H1 (cell line): ENCODE measurements at regions not wholly inside any gene's neighbourhood (a gene's known extent, or its start where the extent isn't known, plus 50 kb on each side); places are given as distances from the start of the nearest gene placed in this dataset.
A peak's percentile ranks its signal among the peaks of the same experiment; 100 is the strongest.

Experiments
- CTCF ChIA-PET: fragments of 300-600 bp; sonication (Branson Sonifier 250); formaldehyde crosslinking; loops from one replicate; lab custom pipeline; 2021; ENCODE audit not compliant: partially characterized antibody; lab: Charles Lee
- POLR2A ChIA-PET: fragments of 300-600 bp; sonication (Branson Sonifier 250); formaldehyde crosslinking; loops from one replicate; lab custom pipeline; 2021; ENCODE audit warnings: inconsistent platforms; ENCODE audit not compliant: partially characterized antibody; lab: Charles Lee
- DNase-seq, 2 experiments: peaks; one replicate each; pipeline versions ENCODE4 v3.0.0 to v3.0.0-alpha.2; 2010 to 2022; ENCODE audit warnings: low spot score in 2 of 2, low read depth in 1 of 2, mixed read lengths in 1 of 2
- FAIRE-seq: peaks from 2 replicates; lab custom pipeline; 2011; peaks lifted over from hg19 to GRCh38; lab: Jason Lieb, UNC
- H2AFZ ChIP-seq: 2 replicates; pipeline ENCODE4 v1.8.1; 2012; ENCODE audit warnings: low read length, inconsistent platforms
- H2AK5ac ChIP-seq: 2 replicates; pipeline ENCODE4 v1.6.1; 2013; ENCODE audit warnings: low read depth, low read length
- H2BK120ac ChIP-seq: replicated peaks from 2 replicates; pipeline ENCODE3; 2013; ENCODE audit warnings: low read depth, low read length, inconsistent platforms
- H2BK12ac ChIP-seq: 2 replicates; pipeline ENCODE4 v1.6.1; 2013; ENCODE audit warnings: low read depth, low read length
- H2BK15ac ChIP-seq: 2 replicates; pipeline ENCODE4 v1.6.1; 2013; ENCODE audit warnings: low read length
- H2BK20ac ChIP-seq: 2 replicates; pipeline ENCODE4 v1.6.1; 2013; ENCODE audit warnings: low read length
- H2BK5ac ChIP-seq: 2 replicates; pipeline ENCODE4 v1.6.1; 2013; ENCODE audit warnings: low read depth, low read length
- H3K14ac ChIP-seq: 2 replicates; pipeline ENCODE4 v1.6.1; 2013; ENCODE audit warnings: inconsistent platforms; ENCODE audit not compliant: insufficient read length
- H3K18ac ChIP-seq: 2 replicates; pipeline ENCODE4 v1.6.1; 2013; ENCODE audit warnings: low read length; ENCODE audit errors: extremely low read depth
- H3K23ac ChIP-seq: 2 replicates; pipeline ENCODE4 v1.6.1; 2013; ENCODE audit warnings: inconsistent platforms; ENCODE audit not compliant: insufficient read length
- H3K23me2 ChIP-seq: 2 replicates; pipeline ENCODE4 v1.6.1; 2013; ENCODE audit warnings: low read depth, low read length
- H3K27ac ChIP-seq: 2 replicates; pipeline ENCODE4 v1.6.1; 2011; ENCODE audit warnings: low read depth, low read length, inconsistent platforms
- H3K27me3 ChIP-seq, 4 experiments: replicated peaks in 1 of 4; 1 replicate in 1 of 4; 2 replicates in 3 of 4; pipeline versions ENCODE4 v1.6.1 to v1.8.1; 2011 to 2013; ENCODE audit warnings: low read length in 3 of 4, mild to moderate bottlenecking in 3 of 4, inconsistent platforms in 2 of 4, mixed read lengths in 2 of 4, moderate library complexity in 1 of 4; ENCODE audit not compliant: control insufficient read depth in 3 of 4, insufficient read depth in 3 of 4; ENCODE audit errors: extremely low read depth in 1 of 4
- H3K36me3 ChIP-seq, 4 experiments: 2 replicates each; pipeline versions ENCODE4 v1.6.1 to v1.8.1; 2011 to 2013; ENCODE audit warnings: mild to moderate bottlenecking in 4 of 4, low read length in 3 of 4, moderate library complexity in 2 of 4, control low read depth in 1 of 4, inconsistent platforms in 1 of 4; ENCODE audit not compliant: insufficient read depth in 4 of 4, control insufficient read depth in 2 of 4
- H3K4ac ChIP-seq: replicated peaks from 2 replicates; pipeline ENCODE3; 2013; ENCODE audit warnings: low read length, low read depth, mixed read lengths, inconsistent platforms; ENCODE audit not compliant: insufficient read length
- H3K4me1 ChIP-seq, 4 experiments: replicated peaks in 1 of 4; 1 replicate in 1 of 4; 2 replicates in 3 of 4; pipeline versions ENCODE4 v1.6.1 to v1.8.1; 2011 to 2013; ENCODE audit warnings: low read length in 3 of 4, inconsistent platforms in 2 of 4, mixed read lengths in 1 of 4; ENCODE audit not compliant: insufficient read depth in 4 of 4, control insufficient read depth in 3 of 4
- H3K4me2 ChIP-seq, 2 experiments: 2 replicates each; pipeline versions ENCODE4 v1.6.1 to v1.8.1; 2011 to 2013; ENCODE audit warnings: low read depth in 2 of 2, low read length in 2 of 2, control low read depth in 1 of 2, inconsistent platforms in 1 of 2, mild to moderate bottlenecking in 1 of 2; ENCODE audit not compliant: insufficient read depth in 1 of 2
- H3K4me3 ChIP-seq, 4 experiments: fragments of 200-600, 300-600 bp in 1 of 4; sonication (generic), shearing (Covaris generic), sonication (Bioruptor Twin) in 1 of 4; 2 replicates each; pipeline versions ENCODE4 v1.5.1 to v1.8.1; 2011 to 2016; ENCODE audit warnings: low read length in 4 of 4, low read depth in 3 of 4, control low read depth in 2 of 4, inconsistent platforms in 2 of 4, mild to moderate bottlenecking in 2 of 4, mixed read lengths in 1 of 4, moderate library complexity in 1 of 4; ENCODE audit not compliant: insufficient read depth in 2 of 4; ENCODE audit errors: extremely low read depth in 1 of 4
- H3K56ac ChIP-seq: replicated peaks from 2 replicates; pipeline ENCODE3; 2013; ENCODE audit warnings: low read depth, mild to moderate bottlenecking, mixed read lengths, low read length, inconsistent platforms; ENCODE audit not compliant: insufficient read length
- H3K79me1 ChIP-seq: 2 replicates; pipeline ENCODE4 v1.6.1; 2013; ENCODE audit warnings: low read depth, low read length, control low read depth
- H3K79me2 ChIP-seq, 2 experiments: 2 replicates each; pipeline versions ENCODE4 v1.6.1 to v1.8.1; 2012 to 2013; ENCODE audit warnings: low read length in 2 of 2, mild to moderate bottlenecking in 2 of 2, inconsistent platforms in 1 of 2; ENCODE audit not compliant: insufficient read depth in 2 of 2, control insufficient read depth in 1 of 2
- H3K9ac ChIP-seq, 4 experiments: replicated peaks in 1 of 4; 1 replicate in 1 of 4; 2 replicates in 3 of 4; pipeline versions ENCODE4 v1.6.1 to v1.8.1; 2011 to 2013; ENCODE audit warnings: low read depth in 3 of 4, low read length in 3 of 4, control low read depth in 2 of 4, mild to moderate bottlenecking in 2 of 4, moderate library complexity in 2 of 4, inconsistent platforms in 1 of 4; ENCODE audit errors: extremely low read depth in 1 of 4
- H3K9me3 ChIP-seq, 2 experiments: 2 replicates each; pipeline versions ENCODE4 v1.6.1 to v1.8.1; 2012 to 2013; ENCODE audit warnings: mild to moderate bottlenecking in 2 of 2, moderate library complexity in 2 of 2, control low read depth in 1 of 2, inconsistent platforms in 1 of 2, low read depth in 1 of 2, low read length in 1 of 2, mixed read lengths in 1 of 2; ENCODE audit not compliant: insufficient read depth in 2 of 2
- H4K20me1 ChIP-seq, 2 experiments: replicated peaks in 1 of 2; 2 replicates each; pipeline versions ENCODE3 to v1.8.1; 2011 to 2013; ENCODE audit warnings: inconsistent platforms in 2 of 2, low read length in 2 of 2, mild to moderate bottlenecking in 1 of 2; ENCODE audit not compliant: insufficient read depth in 2 of 2, control insufficient read depth in 1 of 2
- H4K5ac ChIP-seq: 2 replicates; pipeline ENCODE4 v1.6.1; 2013; ENCODE audit warnings: low read length, low read depth, mixed read lengths, inconsistent platforms; ENCODE audit not compliant: insufficient read length
- H4K8ac ChIP-seq: 2 replicates; pipeline ENCODE4 v1.8.0; 2013; ENCODE audit warnings: mild to moderate bottlenecking, moderate library complexity, low read length, inconsistent platforms; ENCODE audit not compliant: insufficient read depth; ENCODE audit errors: extremely low read depth
- H4K91ac ChIP-seq: replicated peaks from 2 replicates; pipeline ENCODE3; 2013; ENCODE audit warnings: low read length, mixed read lengths, inconsistent platforms; ENCODE audit not compliant: insufficient read length
- CTBP2 ChIP-seq: IDR thresholded peaks from 2 replicates; pipeline ENCODE4 v1.7.0; 2011; ENCODE audit warnings: borderline replicate concordance, mild to moderate bottlenecking, moderate library complexity, mixed read lengths, low read length; ENCODE audit not compliant: insufficient read depth, insufficient read length
- EP300 ChIP-seq, 2 experiments: IDR thresholded peaks; 1 replicate in 1 of 2; 2 replicates in 1 of 2; pipeline ENCODE4 v1.6.1; 2011 to 2012; ENCODE audit warnings: low read depth in 2 of 2, low read length in 2 of 2, mild to moderate bottlenecking in 2 of 2, borderline replicate concordance in 1 of 2, inconsistent platforms in 1 of 2, moderate library complexity in 1 of 2
- KDM4A ChIP-seq: IDR thresholded peaks from one replicate; pipeline ENCODE4 v1.7.1; 2012; ENCODE audit warnings: low read depth, mild to moderate bottlenecking, moderate library complexity, low read length, inconsistent platforms; ENCODE audit not compliant: severe bottlenecking
- MAFK ChIP-seq: IDR thresholded peaks from 2 replicates; pipeline ENCODE4 v1.6.1; 2012; ENCODE audit warnings: low read depth, mild to moderate bottlenecking, improper control_type of control experiment, low read length
- NRF1 ChIP-seq: IDR thresholded peaks from 2 replicates; pipeline ENCODE4 v1.6.1; 2011; ENCODE audit warnings: mild to moderate bottlenecking, low read depth, low read length, improper control_type of control experiment
- POLR2AphosphoS5 ChIP-seq: IDR thresholded peaks from 2 replicates; pipeline ENCODE4 v1.6.1; 2011; ENCODE audit warnings: low read depth, low read length
- RAD21 ChIP-seq, 2 experiments: IDR thresholded peaks in 1 of 2; conservative IDR thresholded peaks in 1 of 2; 2 replicates each; pipeline ENCODE4 v1.6.1; 2011; ENCODE audit warnings: low read depth in 2 of 2, low read length in 2 of 2, improper control_type of control experiment in 1 of 2, inconsistent platforms in 1 of 2, mild to moderate bottlenecking in 1 of 2, moderate library complexity in 1 of 2
- SIX5 ChIP-seq: IDR thresholded peaks from 2 replicates; pipeline ENCODE4 v1.6.1; 2011; ENCODE audit warnings: mild to moderate bottlenecking, low read depth, low read length
- TAF7 ChIP-seq: optimal IDR thresholded peaks from 2 replicates; pipeline ENCODE3; 2011; ENCODE audit warnings: low read depth, mild to moderate bottlenecking, inconsistent platforms, low read length, moderate library complexity, borderline replicate concordance
- WGBS, 2 experiments: shearing (Covaris generic) in 1 of 2; methylation state at CpG; one replicate each; pipeline versions ENCODE4 v1.1.6 to v1.1.7; 2013 to 2015; ENCODE audit warnings: low lambda C conversion rate in 2 of 2, mixed read lengths in 2 of 2, inconsistent platforms in 1 of 2, low coverage in 1 of 2, missing lambda C conversion rate in 1 of 2; ENCODE audit not compliant: insufficient replicate concordance in 2 of 2, insufficient coverage in 1 of 2, insufficient read length in 1 of 2; ENCODE audit errors: extremely low coverage in 1 of 2, missing lambda C conversion rate in 1 of 2; 5-methylcytosine and 5-hydroxymethylcytosine counted together

- DNase-seq (no peak), FAIRE-seq (no peak)
- H3K9ac ChIP-seq, result no peak overlapping the region
- peaks cover 0 to 1% of the 10 kb centered on the region in 2 experiments for H4K20me1 ChIP-seq
- H2AFZ ChIP-seq, result no peak overlapping the region
- peak overlapping the region; percentile 21 to 40; a peak in 2 of 4 replicates for H3K4me2 ChIP-seq
- no peak overlapping the region for H3K23ac ChIP-seq
- no peak overlapping the region for H2BK20ac ChIP-seq
- ChIA-PET POLR2A (no interaction called here), CTCF (no interaction called here)
- peaks cover 2 to 57% of the 10 kb centered on the region in 2 experiments; a peak in 2 of 4 replicates for H3K9me3 ChIP-seq
- H4K8ac ChIP-seq, result no peak overlapping the region
- H2BK5ac ChIP-seq, result no peak overlapping the region
- H2BK120ac ChIP-seq, result no peak overlapping the region
- no peak overlapping the region for H3K27ac ChIP-seq
- no peak overlapping the region for H3K4ac ChIP-seq
- peaks cover 0 to 13% (median 2%) of the 10 kb centered on the region in 4 experiments; a peak in 4 of 7 replicates for H3K4me1 ChIP-seq
- no peak overlapping the region for H3K56ac ChIP-seq
- WGBS, 2 experiments, result 48% methylated on average over 46 of the region's 51 CpGs; no CpG with 5 or more reads in 1 of the 2 experiments
- no peak overlapping the region for H3K4me3 ChIP-seq
- TF ChIP-seq MAFK, result no peak
- no peak for TF ChIP-seq RAD21 (IDR thresholded peaks at IDR 0.05 in 1 of 2, conservative IDR thresholded peaks at IDR 0.05 in 1 of 2; ENCODE audit: low read depth in 2 of 2, low read length in 2 of 2)
- TF ChIP-seq CTBP2, result peak; percentile 27
- no peak for TF ChIP-seq KDM4A
- TF ChIP-seq NRF1, result peak; percentile 58
- no peak for TF ChIP-seq POLR2AphosphoS5
- TF ChIP-seq EP300 (IDR thresholded peaks at IDR 0.05; ENCODE audit: borderline replicate concordance in 1 of 2, low read depth in 2 of 2, low read length in 2 of 2), result no peak
- no peak for TF ChIP-seq SIX5
- no peak for TF ChIP-seq TAF7
- TF ChIP-seq, all 59 proteins: peak for 2
- no peaks in the 10 kb centered on the region for H3K79me2 ChIP-seq
- peaks cover 9% of the 10 kb centered on the region for H3K23me2 ChIP-seq
- no peak overlapping the region for H4K5ac ChIP-seq
- H4K91ac ChIP-seq, result no peak overlapping the region
- no peak overlapping the region for H2AK5ac ChIP-seq
- no peaks in the 10 kb centered on the region for H3K36me3 ChIP-seq
- H2BK15ac ChIP-seq, result no peak overlapping the region
- H3K79me1 ChIP-seq, result no peaks in the 10 kb centered on the region
- H3K18ac ChIP-seq, result no peak overlapping the region
- H2BK12ac ChIP-seq, result no peak overlapping the region
- H3K27me3 ChIP-seq, result peaks cover 34 to 75% (median 61%) of the 10 kb centered on the region in 4 experiments
- H3K14ac ChIP-seq, result no peak overlapping the region
These were observed 163.2 kb upstream of the ZNF337 start for GRCh38 chr20:25859649-25860530.
